Daoy (cell line): ENCODE measurements at regions not wholly inside any gene's neighbourhood (a gene's known extent, or its start where the extent isn't known, plus 50 kb on each side); places are given as distances from the start of the nearest gene placed in this dataset.

ENCODE experiments used
- DNase-seq: peaks from one replicate; pipeline ENCODE4 v3.0.0-alpha.2; 2015; ENCODE audit warnings: low read depth

DNA sequence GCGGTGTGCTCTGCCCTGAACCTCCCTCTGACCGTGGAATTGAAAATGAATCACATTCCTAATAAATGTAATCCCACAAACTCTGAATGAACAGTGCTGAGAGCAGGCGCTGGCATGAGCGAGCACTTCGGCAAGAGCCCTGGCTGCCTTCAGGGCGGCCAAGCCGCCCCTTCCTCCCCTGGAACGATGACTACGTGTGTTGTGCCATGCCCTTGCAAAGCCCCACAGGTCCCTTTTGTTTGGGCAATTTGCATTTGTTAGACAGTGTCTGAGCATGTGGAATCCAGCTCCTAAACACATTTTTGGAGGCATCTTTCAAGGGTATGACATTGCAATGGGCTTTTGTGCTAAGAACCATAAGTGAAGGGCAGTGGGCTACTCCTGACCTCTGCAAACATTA is 95.6 kb upstream of the MKI67 start:
- DNase-seq: no peak

DNA sequence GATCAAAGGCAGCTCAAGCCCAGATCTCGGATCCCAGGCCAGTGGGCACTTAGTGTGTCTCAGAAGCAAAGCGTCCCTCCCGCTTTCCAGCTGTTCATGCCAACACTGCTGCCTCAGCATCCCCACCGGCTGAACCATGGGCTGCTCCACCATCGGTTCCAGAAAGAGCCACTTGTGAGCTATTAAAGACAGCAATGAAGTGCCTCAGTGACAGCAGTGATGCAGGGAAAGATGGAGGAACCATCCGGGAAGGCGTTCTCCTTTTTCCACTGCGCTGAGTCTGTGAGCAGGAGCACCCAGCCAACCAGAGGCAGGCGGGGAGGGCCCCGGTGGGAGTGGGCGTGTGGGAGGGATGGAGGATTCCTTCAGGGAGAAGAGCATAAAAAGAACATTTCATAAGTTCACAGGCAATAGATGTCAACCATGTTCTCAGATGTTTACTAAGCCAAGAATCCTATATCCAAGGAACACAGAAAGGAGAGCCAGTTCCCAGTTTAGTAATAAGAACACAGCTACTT is 96.2 kb upstream of the MKI67 start:
- DNase-seq: no peak

DNA sequence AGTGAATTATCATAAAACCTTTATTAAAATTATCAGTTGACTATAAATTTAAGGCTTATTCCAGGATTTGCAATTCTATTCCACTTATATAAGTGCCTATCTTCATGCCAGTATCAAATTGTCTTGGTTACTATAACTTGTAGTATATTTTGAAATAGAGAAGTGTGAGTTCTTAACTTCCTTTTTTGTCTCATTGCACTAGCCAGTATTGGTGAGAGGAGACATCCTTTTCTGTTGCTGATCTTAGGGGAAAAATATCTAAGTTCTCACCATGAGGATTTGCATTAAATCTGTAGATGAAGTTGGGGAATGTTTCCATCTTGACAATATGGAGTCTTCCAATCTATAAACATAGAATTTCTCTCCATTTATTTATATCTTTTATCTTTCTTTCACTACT is 104.2 kb upstream of the MKI67 start:
- no peak for DNase-seq

DNA sequence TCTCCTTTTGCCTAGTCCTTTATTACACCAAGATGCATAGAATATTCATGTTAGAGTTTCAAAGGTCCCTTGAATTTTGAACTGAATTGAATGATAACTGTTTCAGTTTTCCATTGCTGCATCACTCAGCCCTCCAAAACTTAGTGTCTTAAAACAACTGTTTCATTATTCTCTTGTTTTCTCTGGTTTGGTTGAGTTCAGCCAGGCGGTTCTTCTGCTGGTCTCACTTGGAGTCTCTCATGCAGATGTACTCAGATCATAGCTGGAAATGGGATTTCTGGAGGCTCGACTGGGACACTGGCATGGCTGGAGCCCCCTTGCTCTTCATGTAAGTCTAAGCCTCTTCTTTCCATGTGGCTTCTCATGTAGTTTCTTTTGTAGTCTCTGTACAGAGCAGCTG is 107.2 kb upstream of the MKI67 start:
- no peak for DNase-seq

DNA sequence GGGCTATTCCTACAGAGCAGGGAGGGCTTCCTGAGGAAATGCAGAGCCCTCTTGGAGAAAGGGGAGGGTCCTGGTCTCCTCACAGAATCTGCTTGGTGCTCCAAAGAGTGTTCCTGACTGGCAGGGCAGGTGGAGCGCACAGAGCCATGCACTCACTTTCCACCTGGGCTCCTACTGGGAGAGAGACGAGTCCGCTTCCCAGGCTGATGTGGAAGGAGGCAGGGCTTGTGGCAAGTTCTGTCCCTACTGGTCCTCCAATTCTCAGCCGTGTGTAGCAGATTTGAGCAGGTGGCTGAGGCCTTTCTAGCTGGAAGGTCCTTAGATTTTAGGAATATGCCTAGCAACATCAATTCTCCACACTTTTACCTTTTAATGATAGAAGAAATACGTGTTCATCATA is 111.5 kb upstream of the MKI67 start:
- DNase-seq: no peak

DNA sequence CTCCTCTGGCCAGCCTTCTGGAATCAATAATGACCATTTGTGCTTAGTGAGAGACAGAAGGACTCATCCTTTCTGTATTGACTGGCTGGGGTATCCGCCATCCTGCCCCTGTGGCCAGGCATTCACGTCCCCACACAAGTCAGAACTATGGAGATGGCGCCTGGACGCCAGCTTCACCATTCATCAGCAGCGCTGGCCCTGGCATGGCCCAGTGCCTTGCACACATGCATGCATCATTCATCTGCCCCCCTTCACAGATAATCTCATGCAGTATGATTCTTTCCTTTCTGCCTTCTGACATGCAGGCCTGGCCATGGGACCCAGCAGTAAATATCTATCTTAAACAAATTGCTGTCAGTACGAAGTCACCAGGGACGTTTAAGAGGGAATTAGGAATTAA is 114.8 kb upstream of the MKI67 start:
- DNase-seq: no peak

DNA sequence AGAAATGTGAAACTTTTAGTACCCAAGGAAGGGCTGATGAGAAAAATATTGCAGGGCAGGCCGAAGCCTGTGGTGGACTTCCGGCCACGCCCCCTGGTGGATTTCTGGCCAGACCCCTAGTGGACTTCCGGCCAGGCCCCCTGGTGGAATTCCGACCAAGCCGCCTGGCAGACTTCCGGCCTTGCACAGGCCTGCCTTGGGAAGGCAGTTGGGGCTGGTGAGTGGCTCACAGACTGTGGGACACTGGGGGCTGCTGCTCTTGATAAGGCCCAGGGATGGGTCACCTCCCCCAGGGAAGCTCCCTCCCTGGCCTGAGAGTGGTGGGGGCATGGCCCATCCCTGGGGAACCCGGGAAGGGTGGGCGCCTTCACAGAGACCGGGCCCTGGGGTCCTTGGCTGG is 116.4 kb upstream of the MKI67 start:
- peak; percentile 29 for DNase-seq

DNA sequence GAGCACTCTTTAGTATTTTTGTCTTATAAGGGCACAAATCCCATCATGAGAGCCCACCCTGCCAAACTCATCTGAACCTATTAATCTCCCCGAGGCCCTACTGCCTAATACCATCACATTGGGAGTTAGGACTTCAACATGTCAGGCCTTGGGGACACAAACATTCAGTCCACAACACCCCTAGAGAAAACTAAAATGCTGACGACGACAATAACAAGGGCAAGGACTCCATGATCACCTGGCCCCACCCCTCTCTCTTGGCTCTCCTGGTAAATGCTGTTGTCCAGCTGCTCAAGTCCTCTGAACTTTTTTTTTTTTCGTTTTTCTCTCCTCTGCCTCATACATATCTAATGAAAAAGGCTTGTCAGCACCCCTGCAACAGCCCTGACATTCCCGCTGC is 118.8 kb upstream of the MKI67 start:
- no peak for DNase-seq

DNA sequence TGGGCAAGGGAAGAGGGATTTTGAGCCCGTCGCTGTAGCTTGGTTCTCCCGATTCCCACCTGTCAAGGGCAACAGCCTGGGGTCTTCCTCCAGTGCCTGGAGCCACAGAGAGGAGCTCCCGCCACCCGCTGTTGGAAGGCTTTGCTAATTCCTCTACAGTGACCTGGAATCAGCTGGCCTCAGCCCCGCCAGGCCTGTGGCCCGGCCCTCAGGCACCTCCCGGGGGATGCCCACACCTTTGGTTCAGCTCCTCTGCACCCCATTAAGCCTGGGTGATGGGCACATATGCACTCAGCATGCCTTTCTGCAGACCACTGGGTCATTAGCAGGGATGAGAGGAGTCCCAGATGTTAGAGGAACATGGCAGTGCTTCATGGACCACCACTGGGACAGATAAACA is 121.4 kb upstream of the MKI67 start:
- DNase-seq: no peak

DNA sequence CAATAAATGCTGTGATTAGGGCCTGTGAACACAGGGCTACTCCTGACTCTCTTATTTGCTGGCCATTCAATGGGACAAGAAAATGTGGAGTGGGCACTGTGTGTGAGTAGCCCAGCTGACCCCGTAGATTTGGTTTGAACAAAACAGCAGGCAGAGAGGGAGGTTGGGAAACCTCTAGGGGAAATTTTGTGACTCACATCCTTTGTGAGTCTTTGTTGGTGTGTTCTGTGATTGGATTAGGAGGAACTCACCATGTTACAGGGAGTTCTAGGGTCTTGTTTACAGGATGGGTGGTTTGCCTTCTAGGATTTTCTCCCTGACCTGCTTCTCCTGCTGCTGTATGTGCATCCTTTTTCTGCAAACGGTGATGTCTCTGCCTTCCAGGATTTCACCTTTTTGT is 128.3 kb upstream of the MKI67 start:
- DNase-seq: peak; percentile 71

DNA sequence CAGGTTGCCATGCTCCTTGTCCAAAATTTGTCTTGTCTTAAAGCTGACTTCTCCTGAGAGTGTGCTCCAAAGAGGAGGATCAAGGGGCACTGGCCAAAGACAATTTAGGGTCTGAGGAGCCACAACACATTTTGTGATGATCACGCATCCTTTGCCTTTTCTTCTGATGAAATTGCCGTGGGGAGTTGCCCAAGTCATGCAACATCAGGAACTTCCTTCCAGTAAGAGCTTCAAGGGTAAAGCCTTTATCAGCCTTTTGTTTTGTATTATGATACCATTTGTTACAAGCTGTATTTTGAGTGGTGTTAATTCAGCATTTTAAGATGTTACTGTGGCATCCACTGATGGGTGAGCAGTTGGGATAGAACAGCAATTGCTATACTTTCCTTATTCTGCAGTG is 131.2 kb upstream of the MKI67 start:
- no peak for DNase-seq

DNA sequence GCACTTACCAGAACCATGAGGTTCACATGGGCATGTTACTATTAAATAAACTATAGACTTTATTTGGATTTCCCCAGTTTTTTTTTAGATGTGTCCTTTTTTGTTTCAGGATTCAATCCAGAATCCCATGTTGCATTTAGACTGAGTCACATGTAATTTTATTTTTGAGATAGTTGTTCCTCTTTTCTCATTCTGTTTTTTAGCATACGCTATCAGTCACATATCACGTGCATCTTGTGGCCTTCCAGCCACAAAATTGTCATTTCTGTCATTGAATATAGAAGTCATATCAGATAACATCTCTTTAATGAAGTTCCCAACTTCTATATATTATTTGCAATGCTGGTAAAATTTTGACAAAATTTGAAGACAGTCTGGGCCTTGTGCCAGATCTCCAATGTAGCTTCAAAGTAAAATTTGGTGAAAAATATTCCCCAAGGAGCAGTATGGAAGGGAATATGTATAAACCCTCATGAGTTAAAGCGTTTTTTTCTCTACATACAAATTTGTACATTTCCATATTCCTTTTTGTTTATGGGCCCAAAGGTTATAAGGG is 132.3 kb upstream of the MKI67 start:
- DNase-seq: no peak

DNA sequence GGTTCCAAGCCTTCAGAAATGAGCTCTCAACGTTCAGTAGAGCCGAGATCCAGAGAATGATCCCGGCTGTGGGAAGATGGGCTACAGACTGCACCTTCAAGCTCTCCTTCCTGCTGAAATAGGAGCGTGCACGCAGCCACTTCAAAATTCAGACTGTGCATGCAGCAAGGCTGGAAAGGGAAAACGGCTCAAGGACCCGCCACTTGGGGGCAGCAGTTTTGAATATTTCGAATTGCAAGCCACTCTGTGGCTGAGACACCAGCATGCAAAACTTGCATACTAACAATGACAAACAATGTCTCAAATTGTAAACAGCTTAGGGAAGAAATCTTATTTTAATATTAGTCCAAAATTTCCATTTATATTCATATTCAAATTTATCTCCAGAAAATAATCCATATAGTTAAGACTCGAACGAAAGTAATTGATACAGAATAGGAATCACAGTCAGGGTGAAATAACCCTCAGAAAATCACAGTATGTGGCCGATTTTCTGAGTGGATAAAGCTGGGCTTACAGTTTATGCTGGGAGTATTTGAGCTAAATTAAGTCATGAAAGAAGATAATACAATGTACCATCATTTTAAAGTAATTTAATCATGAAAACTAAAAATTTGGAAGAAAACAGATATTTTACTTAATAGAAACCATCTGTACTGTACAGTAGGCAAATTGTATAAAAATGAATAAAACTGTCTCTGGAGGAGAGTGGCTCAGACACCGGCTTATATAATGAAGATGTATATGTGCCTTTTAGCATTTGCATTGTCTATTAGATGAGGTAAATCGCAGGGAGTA is 137.9 kb upstream of the MKI67 start:
- peak; percentile 56 for DNase-seq

DNA sequence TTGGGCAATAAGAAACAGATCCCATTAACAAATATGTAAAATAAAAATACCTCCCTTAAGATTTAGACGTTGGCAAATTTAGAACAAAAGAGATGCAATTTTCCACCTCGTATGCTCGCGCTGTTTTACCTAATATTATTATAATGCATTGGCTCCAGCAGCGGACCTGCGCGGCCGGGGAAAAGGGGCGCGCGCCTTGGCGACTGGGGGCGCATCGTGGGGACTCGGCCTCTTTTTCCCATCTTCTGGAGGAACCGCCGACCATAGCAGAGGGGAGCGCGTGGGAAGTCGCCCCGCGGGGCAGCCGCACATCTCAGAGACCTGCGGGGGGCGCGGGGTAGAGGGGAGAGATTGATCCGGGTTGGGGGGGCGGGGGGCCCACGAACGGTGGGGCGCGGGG is 139.4 kb upstream of the MKI67 start:
- no peak for DNase-seq

DNA sequence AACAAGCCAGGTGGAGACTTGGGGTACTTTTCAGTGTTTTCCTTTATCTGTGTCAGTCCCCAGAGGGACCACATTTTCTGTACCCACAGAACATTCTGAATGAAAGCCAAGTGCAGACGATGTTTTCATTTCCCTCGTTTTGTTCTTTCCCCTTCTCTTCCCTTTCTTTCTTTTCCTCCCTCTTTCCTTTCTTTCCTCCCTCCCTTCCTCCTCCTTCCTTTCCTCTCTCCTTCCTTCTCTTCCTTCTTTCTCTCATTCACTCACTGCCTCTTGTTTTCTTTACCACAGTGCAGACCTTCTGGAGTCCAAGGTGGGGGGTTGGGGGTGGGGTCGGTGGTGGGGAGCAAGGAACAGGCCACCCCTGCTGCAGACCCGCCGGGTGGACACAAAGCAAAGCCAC is 141.4 kb upstream of the MKI67 start:
- DNase-seq: no peak

DNA sequence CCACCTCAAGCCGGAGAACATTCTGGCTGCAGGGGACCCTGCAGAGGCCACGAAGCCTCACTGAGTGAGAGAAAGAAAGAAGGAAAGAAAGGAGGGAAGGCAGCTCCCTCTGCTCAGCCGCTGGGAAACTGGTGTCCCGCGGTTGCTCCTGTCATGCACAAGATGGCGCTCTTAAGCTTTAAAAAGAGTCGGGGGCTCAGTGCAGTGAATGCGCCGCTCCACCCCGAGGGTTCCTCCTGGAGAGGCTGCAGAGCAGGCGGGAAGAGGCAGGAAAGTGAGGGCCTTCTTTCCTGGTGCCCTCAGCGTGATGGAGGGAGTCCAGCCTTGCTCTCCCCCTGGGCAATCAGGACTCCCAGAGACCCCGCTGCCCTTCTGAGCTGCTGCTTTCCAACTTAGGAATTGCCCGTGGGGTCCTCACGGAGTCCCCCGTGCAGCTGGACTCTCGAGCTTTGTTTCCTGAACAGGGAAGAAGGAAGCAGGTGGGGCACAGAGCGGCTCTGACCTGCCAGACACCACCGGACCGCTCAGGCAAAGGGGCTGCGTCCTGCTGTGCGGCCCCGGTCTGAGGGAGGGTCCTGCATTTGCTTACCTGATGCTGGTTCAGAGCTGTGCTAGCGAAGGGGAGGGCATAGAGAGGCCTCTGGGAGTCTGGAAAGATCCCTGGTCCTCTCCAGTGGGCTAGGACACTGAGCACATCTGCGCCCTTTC is 141.9 kb upstream of the MKI67 start:
- peak; percentile 69 for DNase-seq

DNA sequence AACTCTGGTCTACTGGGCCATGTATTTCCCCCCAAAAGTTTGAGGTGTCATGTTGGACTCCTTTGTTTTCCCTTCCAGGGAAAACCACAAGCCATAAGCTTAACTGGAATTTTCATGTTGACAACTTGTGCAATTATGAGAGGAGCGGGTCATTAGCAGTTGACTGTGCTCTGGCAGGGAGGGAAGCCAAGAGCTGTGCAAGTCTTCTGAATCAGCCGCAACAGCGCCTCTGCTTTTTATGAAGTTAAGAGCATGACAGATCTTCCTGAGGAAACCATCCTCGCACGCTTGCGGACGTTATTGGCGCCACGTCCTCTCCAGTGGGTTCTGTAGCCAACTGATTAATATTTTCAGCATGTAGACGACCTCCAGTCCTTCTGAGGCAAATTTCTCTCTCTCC is 148.7 kb upstream of the MKI67 start:
- DNase-seq: peak; percentile 82

DNA sequence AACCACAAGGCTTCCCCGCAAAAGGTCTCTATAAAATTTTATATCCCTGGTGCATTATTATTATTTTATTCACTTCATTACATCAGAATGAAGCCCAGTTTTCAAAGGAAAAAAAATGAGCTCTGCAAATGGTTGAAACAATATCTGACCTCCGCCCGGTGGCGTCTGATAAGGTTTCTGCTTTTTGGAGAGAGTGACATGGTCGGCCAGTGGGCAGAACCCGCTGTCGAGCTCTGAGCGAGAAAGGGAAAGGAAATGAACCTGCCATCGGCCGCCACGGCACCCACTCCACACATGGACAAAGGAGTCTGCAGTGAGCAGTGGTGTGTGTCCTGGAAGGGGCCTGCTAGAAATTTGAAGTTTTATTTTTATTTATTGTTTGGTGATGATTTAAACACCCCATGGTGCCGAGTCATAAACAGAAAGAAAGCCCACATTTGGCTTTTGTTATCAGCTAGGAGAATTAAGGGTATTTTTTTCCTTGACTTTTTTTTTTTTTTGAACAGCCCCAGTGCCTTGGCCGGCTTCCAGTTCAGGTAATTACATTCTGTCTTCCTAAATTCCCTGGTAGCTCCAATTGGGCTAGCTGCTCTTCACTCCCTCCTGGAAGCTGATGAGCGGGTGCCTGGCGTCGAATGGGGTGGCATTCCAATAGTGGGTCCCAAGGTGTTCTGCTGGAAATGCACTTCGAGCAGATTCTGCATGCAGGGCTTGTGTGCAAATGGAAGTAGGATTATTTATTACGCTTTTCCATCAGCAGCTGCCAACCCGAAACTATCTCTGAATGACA is 149.4 kb upstream of the MKI67 start:
- peak; percentile 19 for DNase-seq

DNA sequence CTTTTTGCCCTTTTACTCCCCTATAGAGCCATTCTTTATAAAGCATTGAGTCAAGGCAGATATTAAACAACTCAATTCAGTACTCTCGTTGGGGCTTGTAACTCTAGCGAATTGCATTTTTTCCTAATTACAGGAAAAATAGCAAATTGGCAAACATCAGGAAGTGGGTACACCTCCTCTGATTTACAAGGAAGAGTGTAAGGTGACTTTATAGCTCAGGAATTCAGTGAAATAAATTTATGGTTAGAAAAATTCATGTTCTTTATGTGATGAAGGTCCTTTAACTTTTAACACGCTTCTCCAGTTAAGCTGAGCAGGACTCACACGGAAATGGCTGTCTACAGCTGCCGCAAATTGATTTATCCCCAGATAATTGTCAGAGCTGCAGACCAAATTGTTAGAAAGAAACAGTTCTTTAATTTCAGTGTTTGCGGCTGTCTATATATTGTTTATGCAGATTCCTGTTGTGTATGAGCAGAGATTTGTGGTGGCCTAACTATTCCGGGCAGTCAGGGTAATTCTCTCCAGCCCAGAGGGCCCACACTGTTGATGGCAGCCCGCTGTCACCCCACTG is 151.1 kb upstream of the MKI67 start:
- peak; percentile 44 for DNase-seq

DNA sequence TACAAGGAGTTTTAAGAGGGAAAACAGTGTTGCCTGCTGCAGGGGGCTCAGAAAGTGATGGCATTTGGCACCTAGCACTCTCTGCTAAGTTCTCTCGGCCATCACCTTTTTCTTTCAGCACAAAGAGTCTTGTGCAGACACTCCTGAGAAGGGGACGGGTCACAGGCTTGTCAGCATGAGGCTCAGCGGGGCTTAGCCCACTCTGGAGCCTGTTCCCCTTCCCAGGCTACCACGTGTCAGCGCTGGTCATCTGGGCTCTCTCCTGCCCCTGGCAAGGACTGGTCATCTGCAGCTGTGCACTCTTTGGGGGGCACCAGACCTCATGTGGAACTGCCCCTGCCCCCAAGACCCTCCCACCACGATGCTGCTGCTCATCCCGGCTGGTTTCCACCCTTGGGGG is 152.1 kb upstream of the MKI67 start:
- no peak for DNase-seq

DNA sequence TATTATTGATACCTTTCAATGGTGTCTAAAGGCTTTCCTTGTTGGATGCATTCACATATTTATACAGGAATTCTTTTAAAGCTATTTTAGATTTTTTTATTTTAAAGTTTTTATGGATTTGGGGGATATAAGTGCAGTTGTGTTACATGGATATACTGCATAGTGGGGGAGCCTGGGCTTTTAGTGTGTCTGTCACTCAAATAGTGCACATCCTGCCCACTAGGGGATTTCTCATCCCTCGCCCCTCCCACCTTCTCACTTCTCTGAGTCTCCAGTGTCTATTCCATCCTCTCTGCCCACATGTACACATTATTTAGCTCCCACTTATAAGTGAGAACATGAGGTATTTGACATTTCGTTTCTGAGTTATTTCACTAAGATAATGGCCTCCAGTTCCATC is 154.0 kb upstream of the MKI67 start:
- no peak for DNase-seq

DNA sequence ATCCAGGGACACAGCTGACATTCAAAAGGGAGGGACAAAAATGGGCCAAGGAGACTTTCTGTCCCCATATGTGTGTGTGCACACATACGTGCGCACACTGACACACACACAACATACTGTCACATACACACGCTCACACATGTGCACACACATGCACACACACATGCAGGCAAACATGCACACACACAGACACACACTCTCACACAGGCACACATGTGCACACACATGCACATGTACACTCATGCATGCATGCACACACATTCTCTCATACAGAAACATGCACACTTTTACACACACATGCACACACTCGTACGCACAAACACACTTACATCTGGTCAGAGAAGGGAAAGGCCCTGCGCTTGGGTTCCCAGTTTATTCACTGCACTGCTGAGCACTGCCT is 155.1 kb upstream of the MKI67 start:
- no peak for DNase-seq
